ENCODE measurements at regions not wholly inside any gene's neighbourhood (a gene's known extent, or its start where the extent isn't known, plus 50 kb on each side); places are given as distances from the start of the nearest gene placed in this dataset.

DNA sequence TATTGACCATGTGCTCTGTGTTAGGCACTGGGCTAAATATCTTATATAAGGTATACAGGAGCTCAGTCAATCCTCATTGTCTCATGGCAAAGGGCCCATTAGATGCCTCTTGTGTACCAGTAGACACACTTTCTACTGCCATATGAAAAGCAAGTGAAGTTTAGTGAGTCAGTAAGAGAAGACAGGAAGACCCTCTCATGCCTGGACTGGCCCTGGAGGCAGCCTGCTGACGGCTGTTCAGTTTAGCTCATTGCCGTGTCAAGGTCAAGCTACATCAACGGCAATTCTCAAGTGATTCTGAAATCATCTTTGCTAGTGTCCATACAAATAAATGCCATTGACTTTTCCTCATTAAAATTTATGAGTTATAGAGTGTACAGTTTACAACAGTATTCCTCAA is 237.9 kb downstream of the IRX1 start:
- Histone ChIP-seq H3K27me3 (ENCODE audit: control insufficient read depth in 2 of 2, insufficient read depth in 2 of 2, low read length in 2 of 2) (no peaks in the 10 kb centered on the region), H3K9me1 (replicated peaks; ENCODE audit: control insufficient read depth, extremely low read depth, insufficient read depth, low read length) (no peaks in the 10 kb centered on the region), H3K4me3 (replicated peaks in 1 of 3; ENCODE audit: insufficient read depth in 1 of 3, low read depth in 1 of 3, low read length in 3 of 3) (no peak overlapping the region), H3K36me3 (ENCODE audit: control insufficient read depth in 2 of 2, extremely low read depth in 1 of 2, insufficient read depth in 2 of 2, low read length in 2 of 2) (no peaks in the 10 kb centered on the region), H3K27ac (ENCODE audit: insufficient read depth, low read depth, low read length) (no peak overlapping the region), H3K4me2 (ENCODE audit: insufficient read depth, low read length) (no peak overlapping the region), H3K9me3 (replicated peaks; ENCODE audit: control insufficient read depth, insufficient read depth, low read length) (peaks cover 4% of the 10 kb centered on the region), H4K20me1 (replicated peaks; ENCODE audit: control insufficient read depth, extremely low read depth, insufficient read depth, low read length) (no peaks in the 10 kb centered on the region), H3K9ac (replicated peaks; ENCODE audit: extremely low read depth, insufficient read depth, low read length) (no peak overlapping the region), H3K4me1 (ENCODE audit: control insufficient read depth, extremely low read depth, insufficient read depth, low read length) (no peaks in the 10 kb centered on the region), H2AFZ (ENCODE audit: low read depth, low read length) (no peak overlapping the region), H3K79me2 (ENCODE audit: control insufficient read depth, insufficient read depth, low read length) (no peaks in the 10 kb centered on the region)
- CTCF ChIA-PET, result no interaction called here
- DNase-seq (ENCODE audit: low read depth, low spot score) (no peak), FAIRE-seq (no peak)
- POLR2A ChIA-PET, result no interaction called here
- TF ChIP-seq MYC (IDR thresholded peaks at IDR 0.05; ENCODE audit: low read depth, low read length) (no peak), POLR2AphosphoS5 (IDR thresholded peaks at IDR 0.05; ENCODE audit: insufficient read depth, low read depth, low read length) (no peak), FOS (IDR thresholded peaks at IDR 0.05; ENCODE audit: borderline replicate concordance, insufficient read depth, low read length) (no peak), POLR2A (IDR thresholded peaks at IDR 0.05; ENCODE audit: low read depth, low read length) (no peak), GATA2 (IDR thresholded peaks at IDR 0.05; ENCODE audit: insufficient read depth, insufficient read length, low read depth, low read length) (no peak), JUN (IDR thresholded peaks at IDR 0.05; ENCODE audit: borderline replicate concordance, insufficient read depth, insufficient read length, low read depth) (no peak), EZH2 (IDR thresholded peaks at IDR 0.05; ENCODE audit: borderline replicate concordance, low read depth, low read length, severe bottlenecking) (no peak)
- TF ChIP-seq, protein P1, sequence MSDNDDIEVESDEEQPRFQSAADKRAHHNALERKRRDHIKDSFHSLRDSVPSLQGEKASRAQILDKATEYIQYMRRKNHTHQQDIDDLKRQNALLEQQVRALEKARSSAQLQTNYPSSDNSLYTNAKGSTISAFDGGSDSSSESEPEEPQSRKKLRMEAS (IDR thresholded peaks at IDR 0.05; ENCODE audit: insufficient read depth, insufficient read length), result no peak
- TF ChIP-seq, protein P2, sequence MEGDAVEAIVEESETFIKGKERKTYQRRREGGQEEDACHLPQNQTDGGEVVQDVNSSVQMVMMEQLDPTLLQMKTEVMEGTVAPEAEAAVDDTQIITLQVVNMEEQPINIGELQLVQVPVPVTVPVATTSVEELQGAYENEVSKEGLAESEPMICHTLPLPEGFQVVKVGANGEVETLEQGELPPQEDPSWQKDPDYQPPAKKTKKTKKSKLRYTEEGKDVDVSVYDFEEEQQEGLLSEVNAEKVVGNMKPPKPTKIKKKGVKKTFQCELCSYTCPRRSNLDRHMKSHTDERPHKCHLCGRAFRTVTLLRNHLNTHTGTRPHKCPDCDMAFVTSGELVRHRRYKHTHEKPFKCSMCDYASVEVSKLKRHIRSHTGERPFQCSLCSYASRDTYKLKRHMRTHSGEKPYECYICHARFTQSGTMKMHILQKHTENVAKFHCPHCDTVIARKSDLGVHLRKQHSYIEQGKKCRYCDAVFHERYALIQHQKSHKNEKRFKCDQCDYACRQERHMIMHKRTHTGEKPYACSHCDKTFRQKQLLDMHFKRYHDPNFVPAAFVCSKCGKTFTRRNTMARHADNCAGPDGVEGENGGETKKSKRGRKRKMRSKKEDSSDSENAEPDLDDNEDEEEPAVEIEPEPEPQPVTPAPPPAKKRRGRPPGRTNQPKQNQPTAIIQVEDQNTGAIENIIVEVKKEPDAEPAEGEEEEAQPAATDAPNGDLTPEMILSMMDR (IDR thresholded peaks at IDR 0.05; ENCODE audit: extremely low read depth in 1 of 2, insufficient read depth in 1 of 2, low read depth in 1 of 2, low read length in 2 of 2), result no peak
- intact Hi-C loops (cut with micrococcal nuclease) (no loop called here), dilution Hi-C loops (cut with MboI; ENCODE audit: extremely low pct_ligation_motif_present, low sequenced_read_pairs) (no loop called here)
- no TSS peak for BruUV-seq (replicated peaks)
